ENCODE measurements at regions not wholly inside any gene's neighbourhood (a gene's known extent, or its start where the extent isn't known, plus 50 kb on each side); places are given as distances from the start of the nearest gene placed in this dataset.
"Not testable (repeated sequence)": the region's sequence is repeated elsewhere in the genome, so short reads cannot be mapped to it uniquely, and the experiment has no call there.

- H3K4me3 ChIP-seq, result no peak overlapping the region
- no peak for TF ChIP-seq CTCF (IDR thresholded peaks at IDR 0.05)
- DNase-seq (ENCODE audit: low spot score), result no peak
- H3K27ac ChIP-seq, result no peak overlapping the region
Observed at GRCh38 chr11:38937709-38938108, 2339.7 kb upstream of the RAG2 start.

GRCh38 chr11:38935941-38936340, 2337.9 kb upstream of the RAG2 start:
- Histone ChIP-seq H3K4me3 (no peak overlapping the region), H3K27ac (no peak overlapping the region)
- no peak for DNase-seq (ENCODE audit: low spot score)
- TF ChIP-seq CTCF (IDR thresholded peaks at IDR 0.05), result no peak

- no peak for TF ChIP-seq CTCF (IDR thresholded peaks at IDR 0.05)
Observed at GRCh38 chr11:38927993-38928392, 2330.0 kb upstream of the RAG2 start.

GRCh38 chr11:38924644-38925043, 2326.6 kb upstream of the RAG2 start:
- no peak overlapping the region for H3K27ac ChIP-seq
- no peak for DNase-seq (ENCODE audit: low spot score)
- H3K4me3 ChIP-seq, result no peak overlapping the region
- TF ChIP-seq CTCF (IDR thresholded peaks at IDR 0.05), result no peak

More at GRCh38 chr11:38927993-38928392, 2330.0 kb upstream of the RAG2 start:
- Histone ChIP-seq H3K4me3 (no peak overlapping the region), H3K27ac (no peak overlapping the region)
- DNase-seq (ENCODE audit: low spot score), result no peak

- Histone ChIP-seq H3K4me3 (no peak overlapping the region), H3K27ac (no peak overlapping the region)
- DNase-seq (ENCODE audit: low spot score), result no peak
- no peak for TF ChIP-seq CTCF (IDR thresholded peaks at IDR 0.05)
Observed at GRCh38 chr11:38900211-38900610, 2302.2 kb upstream of the RAG2 start.

- H3K27ac ChIP-seq; H3K4me3 ChIP-seq; DNase-seq (ENCODE audit: low spot score): not testable (repeated sequence)
Observed at GRCh38 chr11:38894201-38894600, 2296.2 kb upstream of the RAG2 start.

GRCh38 chr11:38884145-38884865, 2286.3 kb upstream of the RAG2 start:
- no peak for DNase-seq (ENCODE audit: low spot score)
- Histone ChIP-seq H3K27ac (no peak overlapping the region), H3K4me3 (no peak overlapping the region)
- TF ChIP-seq CTCF (IDR thresholded peaks at IDR 0.05), result no peak

Measured in coronary artery (tissue), 2 donors.